ENCODE measurements at regions not wholly inside any gene's neighbourhood (a gene's known extent, or its start where the extent isn't known, plus 50 kb on each side); places are given as distances from the start of the nearest gene placed in this dataset.

GRCh38 chr2:111616651-111617218 lies 267.3 kb downstream of the ANAPC1 start:
- 94 to 96% methylated on average over 2 to 8 of the region's 8 CpGs for WGBS, 2 donors (ENCODE audit: low coverage in 1 of 2)
- in situ Hi-C loops (cut with MboI; ENCODE audit: low pct_ligation_motif_present in 1 of 4, low pct_unique_long_range_greater_than_20kb in 1 of 4, low sequenced_read_pairs in 3 of 4) = no loop called here

GRCh38 chr2:111617299-111618225 lies 266.4 kb downstream of the ANAPC1 start:
- DNase-seq = no peak
- Histone ChIP-seq H3K36me3 (no peaks in the 10 kb centered on the region), H3K27me3 (no peaks in the 10 kb centered on the region), H3K9me3 (no peaks in the 10 kb centered on the region), H3K4me3 (no peak overlapping the region), H3K27ac (no peak overlapping the region), H3K4me1 (peaks cover 0 to 4% (median 0%) of the 10 kb centered on the region in 4 donors)
- in situ Hi-C loops (cut with MboI; ENCODE audit: low pct_ligation_motif_present in 1 of 4, low pct_unique_long_range_greater_than_20kb in 1 of 4, low sequenced_read_pairs in 3 of 4) = no loop called here
- intact Hi-C loops (cut with DNase I; ENCODE audit: low total_unique reads) = no loop called here
- WGBS, 2 donors (ENCODE audit: low coverage in 1 of 2) = 64 to 92% methylated on average over 3 to 9 of the region's 9 CpGs
- TF ChIP-seq POLR2AphosphoS5 (IDR thresholded peaks at IDR 0.05) = no peak
- TF ChIP-seq POLR2A (IDR thresholded peaks at IDR 0.05) = no peak
- no peak for TF ChIP-seq EP300 (IDR thresholded peaks at IDR 0.05; ENCODE audit: low read depth)
- TF ChIP-seq CTCF (IDR thresholded peaks at IDR 0.05) = no peak

More at GRCh38 chr2:111616651-111617218, 267.3 kb downstream of the ANAPC1 start:
- TF ChIP-seq POLR2A (IDR thresholded peaks at IDR 0.05) (no peak), EP300 (IDR thresholded peaks at IDR 0.05; ENCODE audit: low read depth) (no peak), POLR2AphosphoS5 (IDR thresholded peaks at IDR 0.05) (no peak), CTCF (IDR thresholded peaks at IDR 0.05) (no peak)
- Histone ChIP-seq H3K9me3 (no peaks in the 10 kb centered on the region), H3K27ac (no peak overlapping the region), H3K4me1 (peaks cover 0 to 4% (median 0%) of the 10 kb centered on the region in 4 donors), H3K36me3 (no peaks in the 10 kb centered on the region), H3K4me3 (no peak overlapping the region), H3K27me3 (no peaks in the 10 kb centered on the region)
- DNase-seq = no peak
- intact Hi-C loops (cut with DNase I; ENCODE audit: low total_unique reads) = no loop called here

GRCh38 chr2:111618226-111618977 lies 265.6 kb downstream of the ANAPC1 start:
- Histone ChIP-seq H3K4me3 (no peak overlapping the region), H3K27ac (peak overlapping the region in 1 of 4 donors; percentile 21), H3K4me1 (peaks cover 0 to 4% (median 0%) of the 10 kb centered on the region in 4 donors), H3K9me3 (no peaks in the 10 kb centered on the region), H3K36me3 (no peaks in the 10 kb centered on the region), H3K27me3 (no peaks in the 10 kb centered on the region)
- in situ Hi-C loops (cut with MboI; ENCODE audit: low pct_ligation_motif_present in 1 of 4, low pct_unique_long_range_greater_than_20kb in 1 of 4, low sequenced_read_pairs in 3 of 4) = no loop called here
- 73 to 90% methylated on average over 7 to 16 of the region's 16 CpGs for WGBS, 2 donors (ENCODE audit: low coverage in 1 of 2)
- intact Hi-C loops (cut with DNase I; ENCODE audit: low total_unique reads) = no loop called here
- DNase-seq = no peak
- no peak for TF ChIP-seq POLR2A (IDR thresholded peaks at IDR 0.05)
- TF ChIP-seq CTCF (IDR thresholded peaks at IDR 0.05) = no peak
- no peak for TF ChIP-seq EP300 (IDR thresholded peaks at IDR 0.05; ENCODE audit: low read depth)
- TF ChIP-seq POLR2AphosphoS5 (IDR thresholded peaks at IDR 0.05) = no peak
